NCI-H69 (cell line): ENCODE measurements at regions not wholly inside any gene's neighbourhood (a gene's known extent, or its start where the extent isn't known, plus 50 kb on each side); places are given as distances from the start of the nearest gene placed in this dataset.

ENCODE experiments used
- DNase-seq: peaks from one replicate; lab custom pipeline; 2025; lab: John Stamatoyannopoulos, UW

DNA sequence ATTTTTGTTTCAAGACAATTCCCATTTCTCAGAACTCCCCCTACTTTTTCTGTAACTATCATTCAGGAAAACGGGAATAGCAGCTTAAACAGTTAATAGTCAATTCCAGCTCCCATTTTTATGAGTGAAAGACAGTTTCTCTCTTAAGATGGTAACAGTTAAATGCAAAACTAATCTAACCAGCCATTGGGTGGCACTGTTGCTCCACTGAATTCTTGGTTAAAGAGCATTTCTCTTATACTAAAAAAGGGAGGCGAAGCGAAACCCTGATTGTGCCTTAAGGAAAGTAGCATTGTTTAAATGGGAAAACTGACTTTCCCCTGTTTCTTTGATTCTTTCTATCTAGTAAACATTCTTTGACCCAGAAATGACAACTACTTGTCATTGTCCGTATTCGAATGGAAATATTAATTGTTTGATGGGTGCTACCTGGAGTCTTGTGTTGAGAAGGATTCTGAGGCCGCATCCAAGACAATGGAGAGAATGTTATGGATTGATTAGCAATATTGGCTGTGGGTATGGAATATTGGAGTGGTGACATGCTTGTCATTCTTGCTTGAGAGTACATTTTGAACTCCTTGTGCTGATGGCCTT lies 507.8 kb downstream of the MAT2B start:
- peak; percentile 91 for DNase-seq

DNA sequence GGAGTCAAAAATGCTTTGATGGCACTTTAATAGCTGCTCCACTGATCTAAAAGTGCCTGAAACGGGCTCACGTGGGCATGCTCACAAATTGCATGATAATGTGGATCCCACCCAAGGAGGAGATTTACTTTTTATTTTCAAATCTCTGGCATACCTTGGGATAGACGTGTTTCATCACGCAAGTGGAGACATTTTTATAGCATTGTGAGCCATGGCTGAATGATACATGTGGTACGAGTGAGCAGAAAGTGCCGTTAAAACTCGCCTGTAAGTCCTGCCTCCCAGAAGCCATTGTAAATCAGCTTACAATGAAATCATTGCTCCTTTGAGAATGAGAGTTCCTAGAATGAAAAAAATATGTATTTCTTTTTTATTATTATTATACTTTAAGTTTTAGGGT lies 514.7 kb downstream of the MAT2B start:
- no peak for DNase-seq

DNA sequence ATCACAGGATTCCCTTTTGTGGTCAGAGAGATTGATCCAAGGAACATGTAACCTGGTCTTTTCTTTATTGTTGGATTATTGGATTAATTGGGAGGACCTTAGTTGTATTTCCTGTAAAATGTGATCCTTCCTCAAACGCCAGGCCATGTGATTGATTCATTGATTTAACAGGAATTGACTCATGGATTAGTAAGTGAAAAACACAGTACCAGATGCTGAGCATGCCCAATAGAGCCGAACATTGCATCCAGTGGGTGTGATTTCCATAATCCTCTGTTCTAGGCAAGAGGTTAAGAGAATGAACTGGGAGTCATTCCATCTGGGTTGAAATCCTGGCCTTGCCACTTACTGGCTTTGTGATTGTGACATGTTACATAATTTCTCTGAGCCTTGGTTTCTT lies 522.3 kb downstream of the MAT2B start:
- no peak for DNase-seq

DNA sequence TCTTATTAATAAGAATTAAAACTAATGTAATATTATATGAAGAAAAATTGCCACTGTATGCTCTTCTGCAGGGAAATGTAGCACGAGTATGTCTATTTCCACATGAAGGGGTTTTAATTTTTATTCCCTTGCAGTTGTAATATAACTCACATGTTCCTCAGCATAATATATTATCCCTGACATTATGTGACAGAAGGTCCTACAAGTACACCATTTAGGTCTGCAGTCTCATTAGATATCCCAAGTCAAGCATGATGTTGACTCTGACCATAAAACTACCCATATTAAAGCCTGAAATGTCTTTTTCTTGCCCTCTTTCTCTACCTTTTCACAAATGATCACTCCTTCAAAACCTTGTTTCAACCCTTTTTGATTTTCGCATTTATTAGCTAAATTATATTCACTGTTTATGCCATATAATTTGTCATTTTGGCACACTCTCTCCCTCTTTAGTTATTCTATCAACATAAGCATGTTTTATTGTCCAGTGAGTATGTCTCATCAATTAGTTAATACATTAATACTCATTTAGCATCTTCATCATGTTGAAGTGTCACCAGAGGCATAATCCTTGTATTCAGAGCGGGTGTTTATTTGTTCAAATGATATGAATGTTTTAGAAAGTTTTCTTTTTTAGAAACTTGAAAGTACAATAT lies 532.8 kb downstream of the MAT2B start:
- DNase-seq = no peak

DNA sequence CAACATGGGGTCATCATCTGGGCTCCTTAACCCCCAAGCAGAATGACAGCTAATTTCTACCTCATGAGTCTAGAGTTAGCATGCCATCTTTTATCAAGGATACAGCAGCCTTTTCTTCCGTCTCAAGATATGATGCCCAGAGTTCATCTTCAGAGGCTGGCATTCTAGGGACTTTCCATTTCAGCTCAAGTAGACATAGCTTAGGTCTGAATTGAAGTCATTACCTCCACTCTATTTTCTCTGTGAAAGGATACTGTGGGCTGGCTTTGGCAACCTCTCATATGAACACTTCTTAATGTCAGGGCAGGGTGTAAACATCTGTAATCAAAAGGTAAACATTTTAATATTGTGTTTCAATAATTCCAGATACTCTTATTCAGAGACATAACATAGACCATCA lies 535.7 kb downstream of the MAT2B start:
- DNase-seq = no peak

DNA sequence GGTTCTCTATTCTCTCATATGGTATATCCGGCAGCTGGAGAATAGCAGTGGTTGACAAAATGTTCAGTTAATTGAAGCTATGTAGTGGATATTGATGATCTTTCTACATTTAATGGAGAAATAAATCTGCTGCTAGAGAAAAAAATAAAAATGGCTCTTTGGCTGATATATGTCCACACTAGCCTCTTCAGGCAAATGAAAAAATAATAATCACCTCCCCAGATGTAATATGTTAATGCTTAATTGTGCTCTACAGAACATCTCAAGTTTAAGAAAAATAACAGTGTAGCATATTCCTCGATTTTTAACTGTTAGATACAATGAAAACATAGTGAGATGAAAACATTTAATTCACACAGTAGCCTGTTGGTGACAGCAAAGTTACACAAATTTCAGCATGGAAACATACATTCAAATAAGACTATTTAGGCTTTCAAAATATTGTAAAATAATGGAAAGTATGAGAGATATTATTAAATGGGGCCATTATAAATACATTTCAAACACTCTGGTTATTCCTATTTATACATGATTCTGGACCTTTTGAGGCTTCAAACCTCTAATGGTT lies 543.0 kb downstream of the MAT2B start:
- peak; percentile 23 for DNase-seq

DNA sequence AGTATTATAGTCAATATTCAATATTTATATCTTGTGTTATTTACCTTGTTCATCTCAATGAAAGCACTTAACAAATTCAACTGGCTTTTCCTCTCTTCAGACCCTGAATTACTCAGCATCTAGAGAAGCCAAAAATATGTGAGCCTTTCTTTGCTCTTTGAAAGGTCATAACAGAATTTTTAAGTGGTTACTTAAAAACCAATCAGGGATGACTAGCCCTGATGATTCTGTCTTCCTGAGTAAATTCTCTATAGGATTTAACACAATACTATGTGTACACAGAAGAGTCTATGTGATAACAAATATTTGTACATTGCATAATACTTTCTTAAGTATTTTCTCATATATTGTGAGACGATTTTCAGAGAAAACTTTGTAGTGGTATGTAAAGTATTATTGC lies 546.3 kb downstream of the MAT2B start:
- no peak for DNase-seq

DNA sequence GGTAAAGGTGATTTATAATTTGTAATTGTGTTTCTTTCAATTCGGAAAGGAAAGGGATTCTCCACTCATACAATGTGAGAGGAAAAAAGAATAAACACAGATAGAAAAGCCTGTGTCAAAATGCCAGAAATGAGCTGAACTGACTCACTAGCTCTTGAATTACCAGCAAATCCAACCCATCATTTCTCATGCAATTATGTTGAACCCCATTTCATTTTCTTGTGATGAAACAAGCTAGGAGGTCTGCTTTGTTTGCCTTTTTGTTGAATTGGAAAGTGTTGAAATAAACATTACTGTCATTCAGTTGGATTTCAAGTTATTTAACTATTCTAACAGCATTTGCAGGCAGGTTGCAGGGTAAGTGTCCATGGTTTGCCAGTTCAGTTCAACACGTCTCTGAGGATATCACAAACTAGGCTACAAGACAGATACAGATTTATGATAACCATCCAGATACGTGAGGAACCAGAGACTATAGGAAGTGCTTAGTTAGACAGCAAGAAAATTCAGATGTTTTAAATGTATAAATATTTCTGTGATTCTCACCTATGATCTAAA lies 547.2 kb downstream of the MAT2B start:
- no peak for DNase-seq

DNA sequence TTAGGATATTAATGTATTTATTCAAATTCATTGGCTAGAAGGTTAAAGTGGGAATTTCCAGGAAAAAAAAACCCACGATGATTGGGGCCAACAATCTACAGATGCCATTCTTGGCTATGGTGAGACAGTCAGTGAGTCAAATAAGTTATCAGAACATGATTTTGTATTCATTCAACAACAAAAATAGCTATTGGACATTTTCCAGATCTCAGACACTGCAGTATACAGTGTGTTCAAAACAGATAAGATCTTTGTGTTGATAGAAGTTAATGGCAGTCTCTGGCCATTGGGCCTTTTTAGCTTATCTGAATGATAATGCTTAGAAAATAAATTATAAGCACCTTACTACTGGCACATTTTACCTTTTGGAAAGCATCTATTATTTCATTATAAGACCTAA lies 547.7 kb downstream of the MAT2B start:
- no peak for DNase-seq

DNA sequence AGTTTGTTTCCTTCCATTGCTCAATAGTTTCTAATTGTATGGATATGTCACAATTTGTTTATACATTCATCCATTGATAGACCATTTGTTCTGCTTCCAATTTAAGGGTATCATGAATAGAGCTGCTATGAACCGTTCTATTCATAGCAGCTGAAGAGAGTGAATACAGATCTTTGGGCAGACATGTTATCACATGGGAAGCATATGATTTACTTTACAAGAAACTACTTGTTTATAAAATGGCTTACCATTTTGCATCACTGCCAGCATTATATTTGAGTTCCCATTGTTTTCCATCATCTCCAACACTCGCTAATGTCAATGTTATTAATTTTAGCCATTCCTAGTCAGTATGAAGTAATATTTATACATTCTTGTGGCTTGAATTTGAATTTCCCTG lies 549.0 kb downstream of the MAT2B start:
- no peak for DNase-seq

DNA sequence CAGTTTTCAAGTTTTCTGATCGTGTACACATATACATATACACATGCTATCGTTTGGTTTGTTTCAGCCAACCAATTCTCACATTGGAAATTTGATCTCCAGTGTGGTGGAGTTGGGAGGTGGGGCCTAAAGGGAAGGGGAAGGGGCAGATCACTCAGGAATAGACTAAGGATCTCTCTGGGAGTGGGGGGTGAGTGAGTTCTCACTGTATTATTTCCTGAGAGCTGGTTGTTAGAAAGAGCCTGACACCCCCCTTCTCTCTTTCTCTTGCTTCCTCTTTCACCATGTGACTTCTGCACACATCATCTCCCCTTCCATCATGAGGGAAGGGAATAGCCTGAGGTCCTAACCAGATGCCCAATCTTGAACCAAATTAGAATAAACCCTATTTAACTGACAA lies 551.7 kb downstream of the MAT2B start:
- peak; percentile 42 for DNase-seq

DNA sequence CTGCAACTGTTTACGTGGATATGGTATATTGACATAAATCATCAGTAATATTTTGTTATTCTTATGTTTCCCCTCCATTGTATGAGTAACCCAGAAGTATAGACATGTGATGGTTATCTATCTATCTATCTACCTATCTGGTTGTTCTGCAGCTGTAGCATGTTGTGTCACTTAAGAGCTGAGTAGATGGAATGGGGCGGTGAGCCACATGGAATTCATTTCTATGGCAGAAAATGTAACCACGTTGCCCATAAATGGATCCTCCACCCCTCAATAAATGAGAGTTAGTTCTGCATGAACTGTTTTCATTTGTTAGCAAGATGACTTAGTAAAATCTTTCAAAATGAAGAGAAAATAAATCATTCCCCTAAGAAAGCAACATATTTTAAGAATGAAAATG lies 553.2 kb downstream of the MAT2B start:
- no peak for DNase-seq

DNA sequence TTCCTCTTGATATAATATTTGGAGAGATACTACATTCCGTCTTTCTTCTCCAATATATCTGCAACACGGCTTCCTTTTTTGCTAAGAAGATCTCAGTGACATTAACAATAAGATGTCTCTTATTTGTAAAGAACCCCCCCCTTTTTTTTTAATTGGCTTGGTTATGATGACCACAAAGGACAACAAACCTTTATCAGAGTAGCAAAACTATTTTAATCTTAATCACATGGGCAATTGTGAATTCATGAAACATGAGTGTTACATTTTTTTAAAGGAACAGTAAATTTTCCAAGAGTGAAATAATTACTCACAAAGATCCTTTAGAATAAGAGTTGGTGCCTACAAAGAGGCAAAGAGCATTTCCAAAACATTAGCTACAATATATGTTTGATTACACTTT lies 554.1 kb downstream of the MAT2B start:
- no peak for DNase-seq

DNA sequence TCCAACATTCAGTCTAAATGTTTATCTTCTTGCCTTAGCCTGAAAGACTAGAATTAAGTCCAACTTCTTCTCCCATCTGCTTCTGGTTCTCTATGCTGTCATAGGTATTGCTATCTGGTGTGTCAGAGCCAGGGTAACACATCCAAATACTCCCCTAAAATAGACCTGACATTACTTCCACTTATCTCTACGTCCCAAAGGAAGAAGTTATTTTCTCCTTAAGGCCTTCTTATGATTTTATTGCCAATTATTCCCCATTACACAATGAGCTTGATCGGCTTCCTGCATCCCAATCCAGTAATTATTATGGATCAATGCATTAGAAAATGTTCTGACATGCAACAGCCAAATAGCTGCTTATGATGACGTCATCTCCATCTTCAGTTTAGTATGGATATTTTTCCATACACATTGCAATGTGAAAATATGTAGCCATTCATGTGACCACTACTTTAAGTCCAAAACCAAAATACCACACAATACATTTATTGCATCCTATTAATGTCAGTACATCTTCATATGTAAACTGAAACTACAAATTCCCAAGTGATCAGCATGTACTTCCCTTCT lies 555.5 kb downstream of the MAT2B start:
- DNase-seq = no peak

DNA sequence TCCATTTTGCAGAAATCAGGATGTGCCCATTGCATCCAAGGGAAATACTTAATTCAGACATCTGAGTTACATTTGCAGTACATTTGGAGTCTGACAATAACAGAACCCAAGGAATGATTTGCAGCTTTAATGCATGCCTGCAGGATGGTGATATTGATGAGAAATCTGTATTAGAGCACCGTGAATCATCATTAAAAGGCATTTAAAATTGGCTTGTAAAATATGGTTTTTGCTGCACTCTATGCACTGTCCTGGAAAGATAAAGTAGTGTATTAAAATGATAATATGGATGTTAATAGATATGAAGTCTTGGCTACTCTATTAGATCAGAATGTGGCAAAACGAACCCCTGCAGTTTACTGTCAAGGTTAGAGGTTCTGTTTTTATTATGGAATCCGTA lies 556.9 kb downstream of the MAT2B start:
- DNase-seq = no peak

DNA sequence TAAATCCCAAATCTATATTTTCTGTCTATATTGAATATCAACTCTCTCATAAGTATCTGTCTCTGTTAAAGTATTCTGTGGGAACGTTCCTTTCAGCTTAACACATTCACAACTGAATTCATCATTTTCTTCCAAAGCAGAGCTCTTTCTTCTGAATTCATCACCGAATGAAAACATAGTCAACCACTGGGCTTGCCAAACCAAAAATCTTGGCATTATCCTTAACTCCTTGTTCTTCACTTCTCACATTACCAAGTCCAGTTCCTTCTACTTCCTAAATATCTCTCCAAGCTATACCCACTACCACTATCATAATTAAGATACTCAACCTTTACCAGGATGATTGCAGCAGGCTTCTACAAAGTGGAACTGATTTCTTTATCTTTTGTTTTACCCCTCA lies 559.8 kb downstream of the MAT2B start:
- no peak for DNase-seq

DNA sequence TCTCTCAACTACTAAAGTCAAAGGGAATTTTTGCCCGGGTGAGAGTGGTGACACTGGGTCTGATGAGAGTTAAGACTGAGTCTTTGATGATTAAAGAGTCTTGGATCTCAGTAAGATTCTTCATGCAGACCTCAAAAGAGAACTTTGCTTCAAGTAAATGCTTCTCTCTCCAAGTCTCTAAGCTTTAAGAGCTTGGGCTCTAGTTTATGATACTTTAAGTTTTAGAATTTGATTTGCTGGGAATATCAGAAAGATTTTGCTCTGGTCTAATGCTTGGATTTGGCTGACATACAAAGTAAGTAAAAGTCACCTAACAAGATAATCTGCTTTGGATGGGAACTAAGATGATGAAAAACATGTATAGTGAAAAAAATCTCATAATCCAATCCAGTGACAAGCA lies 566.3 kb downstream of the MAT2B start:
- DNase-seq = no peak

DNA sequence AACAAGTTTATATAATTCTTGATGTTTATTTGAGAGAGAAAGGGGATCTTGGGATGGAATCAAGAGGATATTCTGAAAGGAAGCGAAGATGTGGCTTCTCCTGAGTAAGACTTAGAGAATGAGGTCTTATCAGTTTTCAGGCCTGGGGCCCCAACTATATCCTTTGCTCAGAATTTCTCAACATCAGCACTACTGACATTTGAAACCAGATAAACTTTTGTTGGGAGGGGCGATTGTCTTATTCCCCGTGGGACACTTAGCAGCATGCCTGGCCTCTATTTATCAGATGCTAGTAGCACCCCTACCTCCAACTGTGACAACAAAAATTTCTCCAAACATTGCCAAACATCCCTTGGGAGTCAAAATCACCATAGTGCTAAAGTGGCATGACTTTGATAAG lies 567.7 kb downstream of the MAT2B start:
- DNase-seq = no peak

DNA sequence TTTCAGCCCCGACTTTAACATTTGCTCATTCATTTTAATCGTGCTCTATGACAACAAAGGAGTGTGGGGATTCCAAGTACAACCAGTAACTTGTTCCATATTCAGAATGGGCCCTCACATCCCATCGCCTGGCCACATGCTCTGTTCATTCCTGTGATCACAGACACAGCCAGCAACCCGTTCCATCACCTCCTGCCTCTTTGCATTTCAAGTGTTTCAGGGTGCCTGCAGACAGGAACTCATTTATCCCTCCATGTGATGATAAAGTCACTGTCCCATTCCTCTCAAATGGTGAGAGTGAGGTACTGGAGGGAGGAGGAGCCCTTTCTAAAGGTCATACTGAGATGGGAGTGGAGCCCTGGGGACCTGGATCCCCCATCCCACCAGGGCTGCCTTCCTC lies 571.1 kb downstream of the MAT2B start:
- DNase-seq = no peak

DNA sequence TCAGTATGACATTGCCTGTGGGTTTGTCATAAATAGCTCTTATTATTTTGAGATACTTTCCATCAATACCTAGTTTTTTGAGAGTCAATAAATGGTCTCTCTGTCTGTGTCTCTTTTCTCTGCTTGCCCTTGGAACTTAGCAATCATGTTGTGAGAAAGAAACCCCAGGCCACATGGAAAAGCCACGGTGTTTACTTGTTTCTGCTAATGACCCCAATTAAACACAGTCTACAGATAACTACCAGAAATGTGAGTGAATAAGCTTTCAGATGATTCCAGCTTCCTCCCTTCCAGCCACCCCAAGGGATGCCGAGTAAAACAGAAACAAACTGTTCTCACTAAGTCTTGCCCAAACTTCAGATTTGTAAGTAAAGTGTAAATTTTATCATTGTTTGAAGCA lies 584.9 kb downstream of the MAT2B start:
- peak; percentile 35 for DNase-seq

DNA sequence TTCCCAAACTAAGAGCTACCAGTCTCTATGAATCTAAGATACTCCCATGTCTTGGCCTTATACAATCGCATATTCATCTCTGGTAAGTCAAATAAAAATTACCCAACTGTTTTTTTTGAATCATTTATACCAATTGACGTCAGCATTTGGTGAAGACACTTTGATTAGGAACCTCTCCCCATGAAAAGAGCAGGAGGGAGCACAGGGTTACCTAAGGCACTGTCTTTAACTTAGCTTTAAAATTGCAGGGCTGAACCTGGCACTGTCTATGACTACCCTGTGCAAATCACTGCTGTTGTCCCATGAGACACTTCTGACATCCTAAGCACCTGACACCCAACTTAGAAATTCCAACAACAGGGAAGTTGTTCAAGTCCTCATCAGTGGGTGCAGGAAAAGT lies 586.4 kb downstream of the MAT2B start:
- DNase-seq = no peak

DNA sequence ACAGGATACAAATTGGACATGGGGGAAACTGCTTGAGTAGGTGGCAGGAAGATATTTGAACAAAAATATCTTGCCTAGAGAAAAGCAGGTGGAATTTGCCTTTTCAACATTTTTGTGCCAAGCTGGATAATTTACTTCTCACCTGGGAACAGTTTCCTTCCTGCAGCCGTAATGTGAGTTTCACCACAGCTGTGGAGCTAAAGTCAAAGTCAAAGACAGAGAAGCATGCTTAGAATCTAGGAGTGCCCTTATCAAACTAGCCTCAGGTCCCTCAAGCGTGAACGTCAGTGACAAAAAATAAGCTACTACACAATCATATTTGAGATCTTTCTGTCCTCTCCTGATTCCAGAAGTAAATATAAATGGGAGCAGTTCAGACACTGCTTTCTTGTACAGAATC lies 588.9 kb downstream of the MAT2B start:
- DNase-seq = no peak

DNA sequence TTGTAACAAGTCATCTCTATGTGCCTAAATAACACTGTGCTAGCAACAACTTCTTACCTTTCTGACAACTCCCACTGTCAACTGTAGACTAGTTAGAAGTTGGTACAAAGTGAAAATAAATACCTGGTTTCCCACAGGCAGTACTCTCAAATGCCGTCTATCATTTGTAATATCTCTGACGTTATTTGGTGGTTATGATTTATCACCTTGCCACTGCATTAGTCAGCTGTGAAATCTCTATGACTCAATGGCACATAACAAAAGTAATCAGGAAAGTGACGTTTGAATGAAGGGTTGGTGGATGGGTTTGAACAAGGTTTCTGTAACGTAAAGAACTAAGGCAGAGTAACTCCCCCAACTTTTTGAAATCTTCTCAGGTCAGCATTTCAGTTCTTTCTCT lies 592.3 kb downstream of the MAT2B start:
- DNase-seq = no peak
